K562 (cell line): ENCODE measurements at regions not wholly inside any gene's neighbourhood (a gene's known extent, or its start where the extent isn't known, plus 50 kb on each side); places are given as distances from the start of the nearest gene placed in this dataset.

Experiments
- ATAC-seq: fragments of 200-7000 bp; cut with Tn5 transposase; 3 replicates; pipeline ENCODE4 v1.9.1; 2020; ENCODE audit warnings: moderate library complexity
- BruUV-seq: library from RNA; stranded (reverse); fragments of 400-500 nt; replicated peaks from 2 replicates; lab custom pipeline; 2021; lab: Mats Ljungman, UMichigan
- CTCF ChIA-PET: fragments of 300-600 bp; formaldehyde crosslinking; extraction: SDS; loops from one replicate; lab custom pipeline; 2021; ENCODE audit warnings: low intra/inter-chr PET ratio; lab: Yijun Ruan, JAX
- POLR2A ChIA-PET: fragments of 300-600, 350-650 bp; sonication (Branson Sonifier 250); formaldehyde crosslinking; extraction: SDS; loops from one replicate; lab custom pipeline; 2021; ENCODE audit warnings: antibody characterized with exemption, inconsistent platforms; lab: Yijun Ruan, JAX
- DNase-seq, 4 experiments: peaks; one replicate each; pipeline versions ENCODE4 v3.0.0 to v3.0.0-alpha.2; 2011 to 2018; ENCODE audit warnings: low spot score in 3 of 4, mixed read lengths in 3 of 4; ENCODE audit errors: extremely low read depth in 1 of 4
- FAIRE-seq: peaks from 2 replicates; lab custom pipeline; 2011; peaks lifted over from hg19 to GRCh38; lab: Jason Lieb, UNC
- H2AFZ ChIP-seq: 2 replicates; pipeline ENCODE4 v1.6.0; 2011; ENCODE audit warnings: low read depth, low read length, control low read depth, inconsistent platforms
- H3K27ac ChIP-seq: fragments of 200-600 bp; 3 replicates; pipeline ENCODE4 v1.8.0; 2011; ENCODE audit warnings: low read depth, mild to moderate bottlenecking, control low read depth, inconsistent platforms, low read length, moderate library complexity, mixed read lengths; ENCODE audit errors: extremely low read depth
- H3K27me3 ChIP-seq, 2 experiments: fragments of 300-600 bp in 1 of 2; 2 replicates in 1 of 2; 3 replicates in 1 of 2; pipeline versions ENCODE4 v1.6.0 to v1.8.0; 2011; ENCODE audit warnings: inconsistent platforms in 2 of 2, low read length in 2 of 2, mild to moderate bottlenecking in 1 of 2, mixed read lengths in 1 of 2, moderate library complexity in 1 of 2; ENCODE audit not compliant: control insufficient read depth in 2 of 2, insufficient read depth in 2 of 2
- H3K36me3 ChIP-seq: fragments of 300-600 bp; 3 replicates; pipeline ENCODE4 v1.8.0; 2011; ENCODE audit warnings: mild to moderate bottlenecking, low read length, inconsistent platforms; ENCODE audit not compliant: control insufficient read depth, insufficient read depth
- H3K4me1 ChIP-seq, 2 experiments: fragments of 200-600 bp in 1 of 2; replicated peaks in 1 of 2; 2 replicates in 1 of 2; 3 replicates in 1 of 2; pipeline versions ENCODE4 v1.5.1 to v1.8.0; 2011; ENCODE audit warnings: inconsistent platforms in 2 of 2, low read length in 2 of 2, mild to moderate bottlenecking in 1 of 2, mixed read lengths in 1 of 2, moderate library complexity in 1 of 2; ENCODE audit not compliant: control insufficient read depth in 2 of 2, insufficient read depth in 2 of 2
- H3K4me2 ChIP-seq: 2 replicates; pipeline ENCODE4 v1.6.1; 2011; ENCODE audit warnings: low read length, control low read depth, inconsistent platforms, mixed read lengths; ENCODE audit not compliant: insufficient read depth
- H3K4me3 ChIP-seq: fragments of 200-600 bp; sonication (generic), shearing (Covaris generic); 2 replicates; pipeline ENCODE4 v1.5.1; 2016; ENCODE audit warnings: control low read depth, inconsistent platforms
- H3K79me2 ChIP-seq: fragments of 200-600 bp; 3 replicates; pipeline ENCODE4 v1.8.0; 2011; ENCODE audit warnings: low read length, inconsistent platforms; ENCODE audit not compliant: control insufficient read depth, insufficient read depth
- H3K9ac ChIP-seq, 2 experiments: 2 replicates each; pipeline versions ENCODE4 v1.6.0 to v1.6.1; 2011; ENCODE audit warnings: low read depth in 2 of 2, low read length in 2 of 2, control low read depth in 1 of 2, inconsistent platforms in 1 of 2, mild to moderate bottlenecking in 1 of 2, mixed read lengths in 1 of 2; ENCODE audit not compliant: insufficient read depth in 1 of 2
- H3K9me1 ChIP-seq: one replicate; pipeline ENCODE4 v1.6.0; 2011; ENCODE audit warnings: inconsistent platforms, mild to moderate bottlenecking, low read length, moderate library complexity; ENCODE audit not compliant: control insufficient read depth, insufficient read depth
- H3K9me3 ChIP-seq: replicated peaks from 2 replicates; pipeline ENCODE4 v1.5.1; 2011; ENCODE audit warnings: low read depth, low read length, inconsistent platforms; ENCODE audit not compliant: control insufficient read depth, insufficient read depth
- H4K20me1 ChIP-seq: replicated peaks from 2 replicates; pipeline ENCODE4 v1.6.1; 2011; ENCODE audit warnings: low read length, inconsistent platforms, mixed read lengths; ENCODE audit not compliant: control insufficient read depth, insufficient read depth
- KLF6 ChIP-seq: fragments of 250-450 bp; sonication (Bioruptor Pico); IDR thresholded peaks from 2 replicates; pipeline ENCODE4 v1.4.0; 2020; ENCODE audit warnings: mild to moderate bottlenecking, moderate library complexity, borderline replicate concordance
- POLR2AphosphoS5 ChIP-seq: IDR thresholded peaks from 2 replicates; pipeline ENCODE4 v1.6.1; 2011; ENCODE audit warnings: mild to moderate bottlenecking, low read depth, low read length, moderate library complexity; ENCODE audit not compliant: control insufficient read depth, insufficient read depth
- RBBP5 ChIP-seq: fragments of 200-600 bp; sonication (generic); IDR thresholded peaks from 2 replicates; pipeline ENCODE4 v1.6.1; 2012; ENCODE audit warnings: borderline replicate concordance, mild to moderate bottlenecking, low read length, control low read depth, inconsistent platforms; ENCODE audit not compliant: insufficient read depth, poor library complexity, severe bottlenecking
- SNIP1 ChIP-seq: fragments of 450-650 bp; IDR thresholded peaks from 2 replicates; pipeline ENCODE4 v1.7.1; 2017; ENCODE audit warnings: low read depth, mild to moderate bottlenecking
- SP2 ChIP-seq: IDR thresholded peaks from 2 replicates; pipeline ENCODE4 v1.6.1; 2011; ENCODE audit warnings: mild to moderate bottlenecking, low read depth, low read length, moderate library complexity; ENCODE audit not compliant: poor library complexity, severe bottlenecking; ENCODE audit errors: extremely low read depth
- WHSC1 ChIP-seq: IDR thresholded peaks from one replicate; pipeline ENCODE4 v1.6.1; 2012; ENCODE audit warnings: low read length, control low read depth, inconsistent platforms
- ZNF184 ChIP-seq: sonication (generic); formaldehyde crosslinking; IDR thresholded peaks from 2 replicates; pipeline ENCODE4 v1.5.0; 2020; ENCODE audit warnings: missing genetic modification reagents
- ZNF395 ChIP-seq: fragments of 200-800 bp; sonication (Bioruptor generic); IDR thresholded peaks from 2 replicates; pipeline ENCODE4 v1.6.1; 2017; ENCODE audit warnings: missing genetic modification characterization, missing compliant biosample characterization
- WGBS: fragments of 100-300 bp; shearing (Covaris generic); methylation state at CpG from one replicate; pipeline ENCODE4 v1.1.6; 2016; ENCODE audit warnings: low coverage, mixed read lengths; ENCODE audit not compliant: insufficient coverage; ENCODE audit errors: missing lambda C conversion rate; 5-methylcytosine and 5-hydroxymethylcytosine counted together
- in situ Hi-C: fragments of 300-500 bp; cut with MboI; formaldehyde crosslinking; loops from 4 replicates; pipeline ENCODE4 v1.15.0; 2018; ENCODE audit warnings: inconsistent platforms, mixed read lengths
- intact Hi-C: fragments of 100-400 bp; cut with micrococcal nuclease; formaldehyde crosslinking; loops from 2 replicates; pipeline ENCODE4 v1.14.2; 2022

DNA sequence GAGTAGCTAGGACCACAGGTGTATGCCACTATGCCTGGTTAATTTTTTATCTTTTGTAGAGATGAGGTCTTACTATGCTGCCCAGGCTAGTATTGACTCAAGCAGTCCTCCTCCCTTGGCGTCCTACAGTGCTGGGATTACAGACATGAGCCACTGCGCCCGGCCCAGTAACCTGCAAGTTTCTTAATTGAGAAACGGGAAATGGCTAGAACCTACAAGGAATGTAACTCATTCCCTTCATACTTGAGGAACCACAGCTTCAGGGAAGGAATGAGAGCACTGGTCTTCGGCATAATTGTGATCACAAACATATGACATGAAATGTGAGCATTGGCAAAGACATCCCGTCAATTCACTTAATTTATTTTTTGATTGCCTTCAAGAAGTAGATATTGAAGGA is 157.0 kb downstream of the KLF5 start:
- no peak for FAIRE-seq

More for the DNA sequence above, 157.0 kb downstream of the KLF5 start:
- no TSS peak for BruUV-seq
- Histone ChIP-seq H3K4me2 (no peak overlapping the region), H3K4me1 (no peaks in the 10 kb centered on the region; a peak in 1 of 5 replicates), H3K27ac (no peak overlapping the region), H3K9ac (no peak overlapping the region), H3K4me3 (no peak overlapping the region), H3K36me3 (no peaks in the 10 kb centered on the region), H3K79me2 (no peaks in the 10 kb centered on the region), H3K9me3 (no peaks in the 10 kb centered on the region), H2AFZ (no peak overlapping the region), H3K27me3 (no peaks in the 10 kb centered on the region), H3K9me1 (no peaks in the 10 kb centered on the region), H4K20me1 (no peaks in the 10 kb centered on the region)
- intact Hi-C loops: no loop called here
- ATAC-seq: no peak
- 0% methylated on average over 6 of the region's 6 CpGs for WGBS
- POLR2A ChIA-PET: interaction anchor here (0.6 kb wide), 1 partner anchor 588 kb away, joined by 3 read pairs; no protein-coding TSS in a partner anchor
- TF ChIP-seq POLR2AphosphoS5: no peak
- no peak for TF ChIP-seq WHSC1
- TF ChIP-seq RBBP5: no peak
- TF ChIP-seq SNIP1: no peak
- TF ChIP-seq ZNF184: no peak
- TF ChIP-seq SP2: no peak
- no peak for TF ChIP-seq ZNF395 (CRISPR knock-in tag)
- no peak for TF ChIP-seq KLF6
- in situ Hi-C loops: no loop called here
- CTCF ChIA-PET: no interaction called here
- no peak for DNase-seq
